ENCODE measurements at regions not wholly inside any gene's neighbourhood (a gene's known extent, or its start where the extent isn't known, plus 50 kb on each side); places are given as distances from the start of the nearest gene placed in this dataset.

- Histone ChIP-seq H3K27me3 (replicated peaks in 1 of 4; ENCODE audit: control extremely low read depth in 1 of 4, control insufficient read depth in 3 of 4, insufficient read depth in 4 of 4, low read length in 3 of 4) (no peaks in the 10 kb centered on the region), H3K4me1 (ENCODE audit: control insufficient read depth in 2 of 2, insufficient read depth in 2 of 2, low read length in 2 of 2) (no peaks in the 10 kb centered on the region), H3K9me3 (ENCODE audit: control extremely low read depth in 1 of 3, control insufficient read depth in 2 of 3, insufficient read depth in 1 of 3, low read length in 2 of 3) (no peaks in the 10 kb centered on the region), H2AFZ (ENCODE audit: insufficient read depth, low read depth, low read length, poor library complexity, severe bottlenecking) (no peak overlapping the region), H3K36me3 (replicated peaks in 1 of 2; ENCODE audit: control extremely low read depth in 1 of 2, control insufficient read depth in 1 of 2, extremely low read depth in 1 of 2, insufficient read depth in 2 of 2, low read length in 1 of 2) (no peaks in the 10 kb centered on the region), H3K27ac (ENCODE audit: low read length in 2 of 2) (no peak overlapping the region), H3K79me2 (ENCODE audit: control insufficient read depth, insufficient read depth, low read length) (no peaks in the 10 kb centered on the region), H3K9ac (ENCODE audit: low read length) (no peak overlapping the region), H3K4me3 (ENCODE audit: control extremely low read depth in 1 of 5, extremely low read depth in 1 of 5, insufficient read depth in 1 of 5, low read depth in 2 of 5, low read length in 4 of 5) (no peak overlapping the region), H3K4me2 (replicated peaks; ENCODE audit: low read depth, low read length, poor library complexity, severe bottlenecking) (no peak overlapping the region), H4K20me1 (ENCODE audit: control insufficient read depth, insufficient read depth, low read length, poor library complexity, severe bottlenecking) (no peaks in the 10 kb centered on the region)
- DNase-seq (no peak), ATAC-seq (ENCODE audit: low read depth) (no peak)
- intact Hi-C loops (cut with micrococcal nuclease), result no loop called here
- CTCF ChIA-PET, result no interaction called here
- no peaks in the 10 kb centered on the region for H3K4me1 Mint-ChIP-seq
- POLR2A ChIA-PET, result no interaction called here
- no peaks in the 10 kb centered on the region for H3K27me3 Mint-ChIP-seq
- no peak overlapping the region for H3K4me3 Mint-ChIP-seq
- no peak overlapping the region for H3K27ac Mint-ChIP-seq
- no peak for TF ChIP-seq EZH2 (IDR thresholded peaks at IDR 0.05; ENCODE audit: borderline replicate concordance, insufficient read depth, low read depth, low read length, poor library complexity, severe bottlenecking)
- TF ChIP-seq CTCF (IDR thresholded peaks at IDR 0.05), result no peak
- H3K9me3 Mint-ChIP-seq (ENCODE audit: insufficient read depth), result no peaks in the 10 kb centered on the region
These were observed 253.5 kb upstream of the ADAMTS5 start for GRCh38 chr21:27220416-27220815.

GRCh38 chr21:27219068-27219467 is 252.2 kb upstream of the ADAMTS5 start:
- Histone ChIP-seq H3K27me3 (replicated peaks in 1 of 4; ENCODE audit: control extremely low read depth in 1 of 4, control insufficient read depth in 3 of 4, insufficient read depth in 4 of 4, low read length in 3 of 4) (no peaks in the 10 kb centered on the region), H3K4me3 (ENCODE audit: control extremely low read depth in 1 of 5, extremely low read depth in 1 of 5, insufficient read depth in 1 of 5, low read depth in 2 of 5, low read length in 4 of 5) (no peak overlapping the region), H4K20me1 (ENCODE audit: control insufficient read depth, insufficient read depth, low read length, poor library complexity, severe bottlenecking) (no peaks in the 10 kb centered on the region), H3K27ac (ENCODE audit: low read length in 2 of 2) (no peak overlapping the region), H2AFZ (ENCODE audit: insufficient read depth, low read depth, low read length, poor library complexity, severe bottlenecking) (no peak overlapping the region), H3K4me2 (replicated peaks; ENCODE audit: low read depth, low read length, poor library complexity, severe bottlenecking) (no peak overlapping the region), H3K36me3 (replicated peaks in 1 of 2; ENCODE audit: control extremely low read depth in 1 of 2, control insufficient read depth in 1 of 2, extremely low read depth in 1 of 2, insufficient read depth in 2 of 2, low read length in 1 of 2) (no peaks in the 10 kb centered on the region), H3K79me2 (ENCODE audit: control insufficient read depth, insufficient read depth, low read length) (no peaks in the 10 kb centered on the region), H3K9me3 (ENCODE audit: control extremely low read depth in 1 of 3, control insufficient read depth in 2 of 3, insufficient read depth in 1 of 3, low read length in 2 of 3) (no peaks in the 10 kb centered on the region), H3K9ac (ENCODE audit: low read length) (no peak overlapping the region), H3K4me1 (ENCODE audit: control insufficient read depth in 2 of 2, insufficient read depth in 2 of 2, low read length in 2 of 2) (no peaks in the 10 kb centered on the region)
- ATAC-seq (ENCODE audit: low read depth), result no peak
- TF ChIP-seq CTCF (IDR thresholded peaks at IDR 0.05), result no peak
- TF ChIP-seq EZH2 (IDR thresholded peaks at IDR 0.05; ENCODE audit: borderline replicate concordance, insufficient read depth, low read depth, low read length, poor library complexity, severe bottlenecking), result no peak
- Mint-ChIP-seq H3K4me3 (no peak overlapping the region), H3K27me3 (no peaks in the 10 kb centered on the region), H3K4me1 (no peaks in the 10 kb centered on the region), H3K9me3 (ENCODE audit: insufficient read depth) (no peaks in the 10 kb centered on the region), H3K27ac (no peak overlapping the region)
- intact Hi-C loops (cut with micrococcal nuclease), result no loop called here
- CTCF ChIA-PET, result no interaction called here
- 100% methylated on average over 2 of the region's 2 CpGs for WGBS (ENCODE audit: insufficient coverage)
- no peak for DNase-seq
- POLR2A ChIA-PET, result no interaction called here
